ENCODE measurements at regions not wholly inside any gene's neighbourhood (a gene's known extent, or its start where the extent isn't known, plus 50 kb on each side); places are given as distances from the start of the nearest gene placed in this dataset.

- H3K4me1 ChIP-seq, result no peaks in the 10 kb centered on the region
- H3K36me3 ChIP-seq, result no peaks in the 10 kb centered on the region
- no peak overlapping the region for H3K9ac ChIP-seq (ENCODE audit: low read depth in 2 of 2, low read length in 2 of 2)
- no peak overlapping the region for H3K4me3 ChIP-seq
- TF ChIP-seq CTCF (IDR thresholded peaks at IDR 0.05), result no peak
- no peak overlapping the region for H3K27ac ChIP-seq
- DNase-seq, result no peak
- no peaks in the 10 kb centered on the region for H3K27me3 ChIP-seq
- intact Hi-C loops (cut with DNase I), result no loop called here
- H3K9me3 ChIP-seq, result no peaks in the 10 kb centered on the region
Observed at GRCh38 chr7:42611961-42612360, 299.9 kb downstream of the C7orf25 start.

GRCh38 chr7:42611289-42611928 is 300.5 kb downstream of the C7orf25 start:
- intact Hi-C loops (cut with DNase I), result no loop called here
- Histone ChIP-seq H3K4me1 (no peaks in the 10 kb centered on the region), H3K9me3 (no peaks in the 10 kb centered on the region), H3K27ac (no peak overlapping the region), H3K9ac (ENCODE audit: low read depth in 2 of 2, low read length in 2 of 2) (no peak overlapping the region), H3K4me3 (no peak overlapping the region), H3K27me3 (no peaks in the 10 kb centered on the region), H3K36me3 (no peaks in the 10 kb centered on the region)
- TF ChIP-seq CTCF (IDR thresholded peaks at IDR 0.05), result no peak
- DNase-seq, result no peak

GRCh38 chr7:42606193-42606905 is 305.5 kb downstream of the C7orf25 start:
- H3K4me1 ChIP-seq, result no peaks in the 10 kb centered on the region
- no peak for DNase-seq
- no peak overlapping the region for H3K9ac ChIP-seq (ENCODE audit: low read depth in 2 of 2, low read length in 2 of 2)
- H3K27me3 ChIP-seq, result no peaks in the 10 kb centered on the region
- H3K4me3 ChIP-seq, result no peak overlapping the region
- intact Hi-C loops (cut with DNase I), result no loop called here
- H3K27ac ChIP-seq, result no peak overlapping the region
- no peak for TF ChIP-seq CTCF (IDR thresholded peaks at IDR 0.05)
- no peaks in the 10 kb centered on the region for H3K9me3 ChIP-seq
- H3K36me3 ChIP-seq, result no peaks in the 10 kb centered on the region

GRCh38 chr7:42605406-42606192 is 306.3 kb downstream of the C7orf25 start:
- intact Hi-C loops (cut with DNase I), result no loop called here
- Histone ChIP-seq H3K27ac (no peak overlapping the region), H3K4me1 (no peaks in the 10 kb centered on the region), H3K9me3 (no peaks in the 10 kb centered on the region), H3K9ac (ENCODE audit: low read depth in 2 of 2, low read length in 2 of 2) (no peak overlapping the region), H3K27me3 (no peaks in the 10 kb centered on the region), H3K4me3 (no peak overlapping the region), H3K36me3 (no peaks in the 10 kb centered on the region)
- no peak for DNase-seq
- no peak for TF ChIP-seq CTCF (IDR thresholded peaks at IDR 0.05)

- no peak for DNase-seq
- intact Hi-C loops (cut with DNase I), result no loop called here
Observed at GRCh38 chr7:42603496-42603895, 308.4 kb downstream of the C7orf25 start.

More at GRCh38 chr7:42603496-42603895, 308.4 kb downstream of the C7orf25 start:
- Histone ChIP-seq H3K9me3 (no peaks in the 10 kb centered on the region), H3K27ac (no peak overlapping the region), H3K27me3 (no peaks in the 10 kb centered on the region), H3K9ac (ENCODE audit: low read depth in 2 of 2, low read length in 2 of 2) (no peak overlapping the region), H3K36me3 (no peaks in the 10 kb centered on the region), H3K4me3 (no peak overlapping the region), H3K4me1 (no peaks in the 10 kb centered on the region)
- TF ChIP-seq CTCF (IDR thresholded peaks at IDR 0.05), result no peak

Data from colonic mucosa (tissue), 4 donors.